HepG2 (cell line): ENCODE measurements at regions not wholly inside any gene's neighbourhood (a gene's known extent, or its start where the extent isn't known, plus 50 kb on each side); places are given as distances from the start of the nearest gene placed in this dataset.

Experiments used
- BORCS8-MEF2B ChIP-seq: sonication (generic); formaldehyde crosslinking; IDR thresholded peaks from 2 replicates; pipeline ENCODE4 v1.8.0; 2022; ENCODE audit warnings: mild to moderate bottlenecking, missing genetic modification reagents
- GFI1 ChIP-seq: sonication (generic); formaldehyde crosslinking; IDR thresholded peaks from 2 replicates; pipeline ENCODE4 v1.5.0; 2020; ENCODE audit warnings: missing genetic modification reagents, mild to moderate bottlenecking, borderline replicate concordance
- HDAC6 ChIP-seq: fragments of 200-600 bp; sonication (generic); IDR thresholded peaks from 2 replicates; pipeline ENCODE4 v1.7.0; 2017; ENCODE audit warnings: mild to moderate bottlenecking, antibody characterized with exemption, low read length, low read depth
- THAP9 ChIP-seq: sonication (generic); formaldehyde crosslinking; IDR thresholded peaks from 2 replicates; pipeline ENCODE4; 2020; ENCODE audit warnings: missing genetic modification reagents, mild to moderate bottlenecking, borderline replicate concordance
- TSC22D2 ChIP-seq: sonication (generic); formaldehyde crosslinking; IDR thresholded peaks from 2 replicates; pipeline ENCODE4 v1.5.1; 2020; ENCODE audit warnings: missing genetic modification reagents, mild to moderate bottlenecking, borderline replicate concordance
- ZNF281 ChIP-seq: sonication (generic); formaldehyde crosslinking; IDR thresholded peaks from 2 replicates; pipeline ENCODE4 v1.4.0; 2020; ENCODE audit warnings: missing genetic modification reagents, borderline replicate concordance
- TF ChIP-seq, protein P1 (sequence below): sonication (generic); formaldehyde crosslinking; IDR thresholded peaks from 2 replicates; pipeline ENCODE4 v1.4.0; 2020; ENCODE audit warnings: missing genetic modification reagents
- TF ChIP-seq, protein P2 (sequence below): sonication (generic); formaldehyde crosslinking; IDR thresholded peaks from 2 replicates; pipeline ENCODE4 v1.8.0; 2022; ENCODE audit warnings: mild to moderate bottlenecking, missing genetic modification reagents, moderate library complexity

- TF ChIP-seq HDAC6 (no peak), TSC22D2 (CRISPR knock-in tag) (no peak), GFI1 (CRISPR knock-in tag) (no peak), ZNF281 (CRISPR knock-in tag) (no peak), THAP9 (CRISPR knock-in tag) (no peak), BORCS8-MEF2B (CRISPR knock-in tag) (no peak)
- TF ChIP-seq, protein P1, sequence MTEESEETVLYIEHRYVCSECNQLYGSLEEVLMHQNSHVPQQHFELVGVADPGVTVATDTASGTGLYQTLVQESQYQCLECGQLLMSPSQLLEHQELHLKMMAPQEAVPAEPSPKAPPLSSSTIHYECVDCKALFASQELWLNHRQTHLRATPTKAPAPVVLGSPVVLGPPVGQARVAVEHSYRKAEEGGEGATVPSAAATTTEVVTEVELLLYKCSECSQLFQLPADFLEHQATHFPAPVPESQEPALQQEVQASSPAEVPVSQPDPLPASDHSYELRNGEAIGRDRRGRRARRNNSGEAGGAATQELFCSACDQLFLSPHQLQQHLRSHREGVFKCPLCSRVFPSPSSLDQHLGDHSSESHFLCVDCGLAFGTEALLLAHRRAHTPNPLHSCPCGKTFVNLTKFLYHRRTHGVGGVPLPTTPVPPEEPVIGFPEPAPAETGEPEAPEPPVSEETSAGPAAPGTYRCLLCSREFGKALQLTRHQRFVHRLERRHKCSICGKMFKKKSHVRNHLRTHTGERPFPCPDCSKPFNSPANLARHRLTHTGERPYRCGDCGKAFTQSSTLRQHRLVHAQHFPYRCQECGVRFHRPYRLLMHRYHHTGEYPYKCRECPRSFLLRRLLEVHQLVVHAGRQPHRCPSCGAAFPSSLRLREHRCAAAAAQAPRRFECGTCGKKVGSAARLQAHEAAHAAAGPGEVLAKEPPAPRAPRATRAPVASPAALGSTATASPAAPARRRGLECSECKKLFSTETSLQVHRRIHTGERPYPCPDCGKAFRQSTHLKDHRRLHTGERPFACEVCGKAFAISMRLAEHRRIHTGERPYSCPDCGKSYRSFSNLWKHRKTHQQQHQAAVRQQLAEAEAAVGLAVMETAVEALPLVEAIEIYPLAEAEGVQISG (CRISPR knock-in tag) = no peak
- TF ChIP-seq, protein P2, sequence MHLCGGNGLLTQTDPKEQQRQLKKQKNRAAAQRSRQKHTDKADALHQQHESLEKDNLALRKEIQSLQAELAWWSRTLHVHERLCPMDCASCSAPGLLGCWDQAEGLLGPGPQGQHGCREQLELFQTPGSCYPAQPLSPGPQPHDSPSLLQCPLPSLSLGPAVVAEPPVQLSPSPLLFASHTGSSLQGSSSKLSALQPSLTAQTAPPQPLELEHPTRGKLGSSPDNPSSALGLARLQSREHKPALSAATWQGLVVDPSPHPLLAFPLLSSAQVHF (CRISPR knock-in tag) = no peak
- TF ChIP-seq, all 625 proteins: peak for 0
These were observed 435.6 kb downstream of the GPM6A start (continued) for GRCh38 chr4:175376287-175376977.
